Gastrocnemius medialis (tissue), 4 donors: ENCODE measurements at regions not wholly inside any gene's neighbourhood (a gene's known extent, or its start where the extent isn't known, plus 50 kb on each side); places are given as distances from the start of the nearest gene placed in this dataset.

Source experiments
- POLR2A ChIP-seq, 2 donors: fragments of 450-650 bp; IDR thresholded peaks; one replicate each; pipeline ENCODE4 v1.6.1; 2017; ENCODE audit warnings: antibody characterized with exemption in 2 of 2, mild to moderate bottlenecking in 2 of 2, moderate library complexity in 2 of 2
- TF ChIP-seq, protein P1 (sequence below), 5 experiments: fragments of 450-650 bp in 3 of 5; fragments of 200-600 bp in 2 of 5; sonication (generic) in 2 of 5; IDR thresholded peaks in 4 of 5; conservative IDR thresholded peaks in 1 of 5; 1 replicate in 4 of 5; 2 replicates in 1 of 5; pipeline ENCODE4 v1.5.1; 2016 to 2019; ENCODE audit warnings: antibody characterized with exemption in 5 of 5, mild to moderate bottlenecking in 3 of 5, moderate library complexity in 3 of 5

GRCh38 chr3:150097588-150097890 lies 126.8 kb upstream of the PFN2 start:
- TF ChIP-seq, protein P1, sequence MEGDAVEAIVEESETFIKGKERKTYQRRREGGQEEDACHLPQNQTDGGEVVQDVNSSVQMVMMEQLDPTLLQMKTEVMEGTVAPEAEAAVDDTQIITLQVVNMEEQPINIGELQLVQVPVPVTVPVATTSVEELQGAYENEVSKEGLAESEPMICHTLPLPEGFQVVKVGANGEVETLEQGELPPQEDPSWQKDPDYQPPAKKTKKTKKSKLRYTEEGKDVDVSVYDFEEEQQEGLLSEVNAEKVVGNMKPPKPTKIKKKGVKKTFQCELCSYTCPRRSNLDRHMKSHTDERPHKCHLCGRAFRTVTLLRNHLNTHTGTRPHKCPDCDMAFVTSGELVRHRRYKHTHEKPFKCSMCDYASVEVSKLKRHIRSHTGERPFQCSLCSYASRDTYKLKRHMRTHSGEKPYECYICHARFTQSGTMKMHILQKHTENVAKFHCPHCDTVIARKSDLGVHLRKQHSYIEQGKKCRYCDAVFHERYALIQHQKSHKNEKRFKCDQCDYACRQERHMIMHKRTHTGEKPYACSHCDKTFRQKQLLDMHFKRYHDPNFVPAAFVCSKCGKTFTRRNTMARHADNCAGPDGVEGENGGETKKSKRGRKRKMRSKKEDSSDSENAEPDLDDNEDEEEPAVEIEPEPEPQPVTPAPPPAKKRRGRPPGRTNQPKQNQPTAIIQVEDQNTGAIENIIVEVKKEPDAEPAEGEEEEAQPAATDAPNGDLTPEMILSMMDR (IDR thresholded peaks at IDR 0.05 in 4 of 5, conservative IDR thresholded peaks at IDR 0.05 in 1 of 5), result no peak
- TF ChIP-seq POLR2A (IDR thresholded peaks at IDR 0.05), result no peak
